Neural cell (in vitro differentiated cells): ENCODE measurements at regions not wholly inside any gene's neighbourhood (a gene's known extent, or its start where the extent isn't known, plus 50 kb on each side); places are given as distances from the start of the nearest gene placed in this dataset.

Source experiments
- EP300 ChIP-seq: fragments of 450-650 bp; conservative IDR thresholded peaks from 2 replicates; pipeline ENCODE4 v1.6.1; 2014; ENCODE audit warnings: antibody characterized with exemption, mild to moderate bottlenecking, moderate library complexity; ENCODE audit not compliant: poor library complexity, severe bottlenecking
- EZH2 ChIP-seq: fragments of 200-600, 300-800 bp; shearing (Covaris generic), sonication (generic); IDR thresholded peaks from 2 replicates; pipeline ENCODE4 v1.6.1; 2014; ENCODE audit warnings: antibody characterized with exemption, low read length, borderline replicate concordance, mild to moderate bottlenecking; ENCODE audit not compliant: insufficient read depth, poor library complexity, severe bottlenecking
- POLR2AphosphoS5 ChIP-seq: IDR thresholded peaks from 2 replicates; pipeline ENCODE4 v1.6.1; 2012
- SMC3 ChIP-seq: fragments of 450-650 bp; conservative IDR thresholded peaks from 2 replicates; pipeline ENCODE4 v1.6.1; 2014; ENCODE audit warnings: antibody characterized with exemption, mild to moderate bottlenecking, moderate library complexity; ENCODE audit not compliant: poor library complexity
- TAF1 ChIP-seq: IDR thresholded peaks from 2 replicates; pipeline ENCODE4 v1.6.1; 2012; ENCODE audit warnings: low read depth
- TF ChIP-seq, protein P1 (sequence below): fragments of 450-650 bp; IDR thresholded peaks from 2 replicates; pipeline ENCODE4 v1.5.1; 2014; ENCODE audit warnings: antibody characterized with exemption, mild to moderate bottlenecking, moderate library complexity; ENCODE audit not compliant: poor library complexity, severe bottlenecking
- TF ChIP-seq, protein P2 (sequence below): IDR thresholded peaks from 2 replicates; pipeline ENCODE4 v1.6.1; 2012; ENCODE audit warnings: borderline replicate concordance

DNA sequence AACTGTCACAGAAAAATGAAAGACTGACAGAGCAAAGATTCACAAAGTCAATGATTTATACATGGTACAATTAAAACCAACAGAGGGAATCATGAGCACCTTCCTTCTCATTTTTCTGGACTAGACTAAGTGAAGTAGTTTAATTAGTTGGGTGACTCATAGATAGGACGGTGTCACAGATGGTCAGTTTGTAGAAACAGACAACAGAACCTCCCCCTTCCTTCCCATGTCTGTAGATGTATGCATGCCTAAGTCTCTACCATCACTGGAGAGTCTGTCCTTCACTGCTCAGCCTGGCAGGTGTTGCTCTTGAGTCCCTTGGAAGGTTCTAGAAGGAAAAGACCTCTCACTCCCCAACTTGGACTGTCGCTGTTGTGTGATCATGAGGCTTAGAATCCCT is 75.4 kb upstream of the EEF1E1 start:
- TF ChIP-seq EZH2 (no peak), SMC3 (no peak), TAF1 (no peak), POLR2AphosphoS5 (no peak), EP300 (no peak)
- TF ChIP-seq, protein P1, sequence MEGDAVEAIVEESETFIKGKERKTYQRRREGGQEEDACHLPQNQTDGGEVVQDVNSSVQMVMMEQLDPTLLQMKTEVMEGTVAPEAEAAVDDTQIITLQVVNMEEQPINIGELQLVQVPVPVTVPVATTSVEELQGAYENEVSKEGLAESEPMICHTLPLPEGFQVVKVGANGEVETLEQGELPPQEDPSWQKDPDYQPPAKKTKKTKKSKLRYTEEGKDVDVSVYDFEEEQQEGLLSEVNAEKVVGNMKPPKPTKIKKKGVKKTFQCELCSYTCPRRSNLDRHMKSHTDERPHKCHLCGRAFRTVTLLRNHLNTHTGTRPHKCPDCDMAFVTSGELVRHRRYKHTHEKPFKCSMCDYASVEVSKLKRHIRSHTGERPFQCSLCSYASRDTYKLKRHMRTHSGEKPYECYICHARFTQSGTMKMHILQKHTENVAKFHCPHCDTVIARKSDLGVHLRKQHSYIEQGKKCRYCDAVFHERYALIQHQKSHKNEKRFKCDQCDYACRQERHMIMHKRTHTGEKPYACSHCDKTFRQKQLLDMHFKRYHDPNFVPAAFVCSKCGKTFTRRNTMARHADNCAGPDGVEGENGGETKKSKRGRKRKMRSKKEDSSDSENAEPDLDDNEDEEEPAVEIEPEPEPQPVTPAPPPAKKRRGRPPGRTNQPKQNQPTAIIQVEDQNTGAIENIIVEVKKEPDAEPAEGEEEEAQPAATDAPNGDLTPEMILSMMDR = no peak
- TF ChIP-seq, protein P2, sequence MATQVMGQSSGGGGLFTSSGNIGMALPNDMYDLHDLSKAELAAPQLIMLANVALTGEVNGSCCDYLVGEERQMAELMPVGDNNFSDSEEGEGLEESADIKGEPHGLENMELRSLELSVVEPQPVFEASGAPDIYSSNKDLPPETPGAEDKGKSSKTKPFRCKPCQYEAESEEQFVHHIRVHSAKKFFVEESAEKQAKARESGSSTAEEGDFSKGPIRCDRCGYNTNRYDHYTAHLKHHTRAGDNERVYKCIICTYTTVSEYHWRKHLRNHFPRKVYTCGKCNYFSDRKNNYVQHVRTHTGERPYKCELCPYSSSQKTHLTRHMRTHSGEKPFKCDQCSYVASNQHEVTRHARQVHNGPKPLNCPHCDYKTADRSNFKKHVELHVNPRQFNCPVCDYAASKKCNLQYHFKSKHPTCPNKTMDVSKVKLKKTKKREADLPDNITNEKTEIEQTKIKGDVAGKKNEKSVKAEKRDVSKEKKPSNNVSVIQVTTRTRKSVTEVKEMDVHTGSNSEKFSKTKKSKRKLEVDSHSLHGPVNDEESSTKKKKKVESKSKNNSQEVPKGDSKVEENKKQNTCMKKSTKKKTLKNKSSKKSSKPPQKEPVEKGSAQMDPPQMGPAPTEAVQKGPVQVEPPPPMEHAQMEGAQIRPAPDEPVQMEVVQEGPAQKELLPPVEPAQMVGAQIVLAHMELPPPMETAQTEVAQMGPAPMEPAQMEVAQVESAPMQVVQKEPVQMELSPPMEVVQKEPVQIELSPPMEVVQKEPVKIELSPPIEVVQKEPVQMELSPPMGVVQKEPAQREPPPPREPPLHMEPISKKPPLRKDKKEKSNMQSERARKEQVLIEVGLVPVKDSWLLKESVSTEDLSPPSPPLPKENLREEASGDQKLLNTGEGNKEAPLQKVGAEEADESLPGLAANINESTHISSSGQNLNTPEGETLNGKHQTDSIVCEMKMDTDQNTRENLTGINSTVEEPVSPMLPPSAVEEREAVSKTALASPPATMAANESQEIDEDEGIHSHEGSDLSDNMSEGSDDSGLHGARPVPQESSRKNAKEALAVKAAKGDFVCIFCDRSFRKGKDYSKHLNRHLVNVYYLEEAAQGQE = no peak
